HL-60 (cell line): ENCODE measurements at regions not wholly inside any gene's neighbourhood (a gene's known extent, or its start where the extent isn't known, plus 50 kb on each side); places are given as distances from the start of the nearest gene placed in this dataset.

Experiments
- DNase-seq, 2 experiments: peaks; one replicate each; pipeline ENCODE4 v3.0.0-alpha.2; 2010 to 2020; ENCODE audit warnings: low read depth in 1 of 2, low spot score in 1 of 2
- H3K27ac ChIP-seq: fragments of 250-450 bp; sonication (Bioruptor Pico); replicated peaks from 2 replicates; pipeline ENCODE4 v1.5.1; 2020; ENCODE audit warnings: mild to moderate bottlenecking, moderate library complexity
- H3K27me3 ChIP-seq: fragments of 250-450 bp; sonication (Bioruptor Pico); 2 replicates; pipeline ENCODE4 v1.5.1; 2021; ENCODE audit warnings: mild to moderate bottlenecking, moderate library complexity; ENCODE audit not compliant: insufficient read depth, poor library complexity, severe bottlenecking
- H3K4me3 ChIP-seq: replicated peaks from 2 replicates; pipeline ENCODE4 v1.5.1; 2011; ENCODE audit warnings: mild to moderate bottlenecking, control low read depth, low read length; ENCODE audit not compliant: insufficient read depth
- GABPA ChIP-seq: IDR thresholded peaks from 2 replicates; pipeline ENCODE4 v1.6.1; 2012; ENCODE audit warnings: low read depth
- POLR2AphosphoS5 ChIP-seq: IDR thresholded peaks from 2 replicates; pipeline ENCODE4 v1.6.1; 2012; ENCODE audit warnings: low read depth
- SPI1 ChIP-seq: IDR thresholded peaks from 2 replicates; pipeline ENCODE4 v1.6.1; 2012; ENCODE audit warnings: low read depth, mild to moderate bottlenecking, borderline replicate concordance
- TF ChIP-seq, protein P1 (sequence below): IDR thresholded peaks from 2 replicates; pipeline ENCODE4 v1.6.1; 2012; ENCODE audit warnings: low read depth; ENCODE audit not compliant: insufficient replicate concordance
- TF ChIP-seq, protein P2 (sequence below): IDR thresholded peaks from one replicate; pipeline ENCODE4 v1.5.1; 2011; ENCODE audit warnings: low read length, control low read depth, inconsistent platforms; ENCODE audit not compliant: insufficient read depth

GRCh38 chr20:54933212-54933904 lies 458.0 kb downstream of the DOK5 start:
- Histone ChIP-seq H3K4me3 (no peak overlapping the region), H3K27ac (no peak overlapping the region), H3K27me3 (no peaks in the 10 kb centered on the region)
- TF ChIP-seq, protein P1, sequence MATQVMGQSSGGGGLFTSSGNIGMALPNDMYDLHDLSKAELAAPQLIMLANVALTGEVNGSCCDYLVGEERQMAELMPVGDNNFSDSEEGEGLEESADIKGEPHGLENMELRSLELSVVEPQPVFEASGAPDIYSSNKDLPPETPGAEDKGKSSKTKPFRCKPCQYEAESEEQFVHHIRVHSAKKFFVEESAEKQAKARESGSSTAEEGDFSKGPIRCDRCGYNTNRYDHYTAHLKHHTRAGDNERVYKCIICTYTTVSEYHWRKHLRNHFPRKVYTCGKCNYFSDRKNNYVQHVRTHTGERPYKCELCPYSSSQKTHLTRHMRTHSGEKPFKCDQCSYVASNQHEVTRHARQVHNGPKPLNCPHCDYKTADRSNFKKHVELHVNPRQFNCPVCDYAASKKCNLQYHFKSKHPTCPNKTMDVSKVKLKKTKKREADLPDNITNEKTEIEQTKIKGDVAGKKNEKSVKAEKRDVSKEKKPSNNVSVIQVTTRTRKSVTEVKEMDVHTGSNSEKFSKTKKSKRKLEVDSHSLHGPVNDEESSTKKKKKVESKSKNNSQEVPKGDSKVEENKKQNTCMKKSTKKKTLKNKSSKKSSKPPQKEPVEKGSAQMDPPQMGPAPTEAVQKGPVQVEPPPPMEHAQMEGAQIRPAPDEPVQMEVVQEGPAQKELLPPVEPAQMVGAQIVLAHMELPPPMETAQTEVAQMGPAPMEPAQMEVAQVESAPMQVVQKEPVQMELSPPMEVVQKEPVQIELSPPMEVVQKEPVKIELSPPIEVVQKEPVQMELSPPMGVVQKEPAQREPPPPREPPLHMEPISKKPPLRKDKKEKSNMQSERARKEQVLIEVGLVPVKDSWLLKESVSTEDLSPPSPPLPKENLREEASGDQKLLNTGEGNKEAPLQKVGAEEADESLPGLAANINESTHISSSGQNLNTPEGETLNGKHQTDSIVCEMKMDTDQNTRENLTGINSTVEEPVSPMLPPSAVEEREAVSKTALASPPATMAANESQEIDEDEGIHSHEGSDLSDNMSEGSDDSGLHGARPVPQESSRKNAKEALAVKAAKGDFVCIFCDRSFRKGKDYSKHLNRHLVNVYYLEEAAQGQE = no peak
- TF ChIP-seq GABPA = no peak
- TF ChIP-seq SPI1 = no peak
- TF ChIP-seq POLR2AphosphoS5 = no peak
- TF ChIP-seq, protein P2, sequence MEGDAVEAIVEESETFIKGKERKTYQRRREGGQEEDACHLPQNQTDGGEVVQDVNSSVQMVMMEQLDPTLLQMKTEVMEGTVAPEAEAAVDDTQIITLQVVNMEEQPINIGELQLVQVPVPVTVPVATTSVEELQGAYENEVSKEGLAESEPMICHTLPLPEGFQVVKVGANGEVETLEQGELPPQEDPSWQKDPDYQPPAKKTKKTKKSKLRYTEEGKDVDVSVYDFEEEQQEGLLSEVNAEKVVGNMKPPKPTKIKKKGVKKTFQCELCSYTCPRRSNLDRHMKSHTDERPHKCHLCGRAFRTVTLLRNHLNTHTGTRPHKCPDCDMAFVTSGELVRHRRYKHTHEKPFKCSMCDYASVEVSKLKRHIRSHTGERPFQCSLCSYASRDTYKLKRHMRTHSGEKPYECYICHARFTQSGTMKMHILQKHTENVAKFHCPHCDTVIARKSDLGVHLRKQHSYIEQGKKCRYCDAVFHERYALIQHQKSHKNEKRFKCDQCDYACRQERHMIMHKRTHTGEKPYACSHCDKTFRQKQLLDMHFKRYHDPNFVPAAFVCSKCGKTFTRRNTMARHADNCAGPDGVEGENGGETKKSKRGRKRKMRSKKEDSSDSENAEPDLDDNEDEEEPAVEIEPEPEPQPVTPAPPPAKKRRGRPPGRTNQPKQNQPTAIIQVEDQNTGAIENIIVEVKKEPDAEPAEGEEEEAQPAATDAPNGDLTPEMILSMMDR = no peak
- no peak for DNase-seq

DNA sequence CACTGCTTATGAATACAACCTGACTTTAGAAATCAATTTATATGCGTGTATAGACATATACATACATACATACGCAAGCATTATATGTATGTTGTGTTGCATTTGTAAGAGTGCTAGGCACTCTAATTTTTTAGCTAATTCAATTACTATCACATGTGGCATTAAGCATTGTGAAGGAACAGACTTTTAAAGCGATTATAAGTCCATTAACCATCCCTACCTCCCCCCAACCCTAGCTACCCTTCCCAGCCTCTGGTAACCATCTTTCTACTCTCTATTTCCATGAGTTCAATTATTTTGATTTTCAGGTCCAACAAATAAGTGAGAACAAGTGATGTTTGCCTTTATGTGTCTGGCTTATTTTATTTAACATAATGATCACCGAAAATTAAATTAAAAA lies 453.8 kb downstream of the DOK5 start:
- no peak for TF ChIP-seq SPI1
- TF ChIP-seq, protein P1 = no peak
- no peak for TF ChIP-seq GABPA
- TF ChIP-seq POLR2AphosphoS5 = no peak
- TF ChIP-seq, protein P2 = no peak

GRCh38 chr20:54928564-54928963 lies 453.2 kb downstream of the DOK5 start:
- Histone ChIP-seq H3K4me3 (no peak overlapping the region), H3K27me3 (no peaks in the 10 kb centered on the region)

More for the DNA sequence above, 453.8 kb downstream of the DOK5 start:
- no peak overlapping the region for H3K27ac ChIP-seq
- H3K27me3 ChIP-seq = no peaks in the 10 kb centered on the region
- no peak for DNase-seq
- H3K4me3 ChIP-seq = no peak overlapping the region

More at GRCh38 chr20:54928564-54928963, 453.2 kb downstream of the DOK5 start:
- TF ChIP-seq SPI1 = no peak
- no peak for TF ChIP-seq POLR2AphosphoS5
- TF ChIP-seq, protein P1 = no peak
- TF ChIP-seq GABPA = no peak
- TF ChIP-seq, protein P2 = no peak
- H3K27ac ChIP-seq = no peak overlapping the region
- no peak for DNase-seq
